Esophagus muscularis mucosa (tissue), 4 donors: ENCODE measurements at regions not wholly inside any gene's neighbourhood (a gene's known extent, or its start where the extent isn't known, plus 50 kb on each side); places are given as distances from the start of the nearest gene placed in this dataset.

Source experiments
- EP300 ChIP-seq: sonication (generic); formaldehyde crosslinking; IDR thresholded peaks from one replicate; pipeline ENCODE4 v1.6.1; 2017; ENCODE audit warnings: antibody characterized with exemption
- POLR2A ChIP-seq: fragments of 450-650 bp; IDR thresholded peaks from one replicate; pipeline ENCODE4 v1.6.1; 2017; ENCODE audit warnings: antibody characterized with exemption, moderate library complexity, mild to moderate bottlenecking, low read depth
- TF ChIP-seq, protein P1 (sequence below), 3 experiments: fragments of 200-600 bp in 2 of 3; fragments of 450-650 bp in 1 of 3; sonication (generic) in 2 of 3; IDR thresholded peaks; one replicate each; pipeline ENCODE4 v1.5.1; 2017 to 2019; ENCODE audit warnings: antibody characterized with exemption in 3 of 3, mild to moderate bottlenecking in 2 of 3, moderate library complexity in 1 of 3

DNA sequence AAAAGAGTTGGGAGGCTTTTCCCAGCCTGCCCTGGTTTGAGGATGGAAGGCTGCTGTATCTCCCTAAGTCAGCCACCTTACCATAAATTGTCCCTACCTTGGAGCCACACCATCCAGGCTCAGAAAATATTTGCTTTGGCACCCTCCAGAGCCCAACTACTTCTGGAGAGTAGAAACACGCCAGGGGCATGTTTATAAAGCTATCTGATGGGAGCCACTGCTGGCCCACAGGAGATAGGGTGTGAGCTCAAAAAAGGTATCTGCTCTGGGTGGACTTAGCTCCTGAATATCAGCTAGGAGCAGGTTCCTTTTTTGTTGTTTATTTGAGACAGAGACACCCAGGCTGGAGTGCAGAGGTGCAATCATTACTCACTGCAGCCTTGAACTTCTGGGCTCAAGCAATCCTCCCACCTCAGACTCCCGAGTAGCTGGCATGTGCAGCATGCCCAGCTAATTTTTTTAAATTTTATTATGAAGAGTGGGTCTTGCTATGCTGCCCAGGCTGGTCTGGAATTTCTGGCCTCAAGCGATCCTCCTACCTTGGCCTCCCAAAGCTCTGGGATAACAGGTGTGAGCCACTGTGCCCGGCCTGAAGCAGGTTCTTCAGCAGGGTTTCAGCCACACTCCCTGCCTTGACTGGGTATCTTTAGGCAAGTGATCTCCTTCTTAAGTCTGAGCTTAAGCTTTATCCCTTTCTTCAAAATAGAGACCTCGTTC lies 147.1 kb downstream of the SALL1 start:
- TF ChIP-seq, protein P1, sequence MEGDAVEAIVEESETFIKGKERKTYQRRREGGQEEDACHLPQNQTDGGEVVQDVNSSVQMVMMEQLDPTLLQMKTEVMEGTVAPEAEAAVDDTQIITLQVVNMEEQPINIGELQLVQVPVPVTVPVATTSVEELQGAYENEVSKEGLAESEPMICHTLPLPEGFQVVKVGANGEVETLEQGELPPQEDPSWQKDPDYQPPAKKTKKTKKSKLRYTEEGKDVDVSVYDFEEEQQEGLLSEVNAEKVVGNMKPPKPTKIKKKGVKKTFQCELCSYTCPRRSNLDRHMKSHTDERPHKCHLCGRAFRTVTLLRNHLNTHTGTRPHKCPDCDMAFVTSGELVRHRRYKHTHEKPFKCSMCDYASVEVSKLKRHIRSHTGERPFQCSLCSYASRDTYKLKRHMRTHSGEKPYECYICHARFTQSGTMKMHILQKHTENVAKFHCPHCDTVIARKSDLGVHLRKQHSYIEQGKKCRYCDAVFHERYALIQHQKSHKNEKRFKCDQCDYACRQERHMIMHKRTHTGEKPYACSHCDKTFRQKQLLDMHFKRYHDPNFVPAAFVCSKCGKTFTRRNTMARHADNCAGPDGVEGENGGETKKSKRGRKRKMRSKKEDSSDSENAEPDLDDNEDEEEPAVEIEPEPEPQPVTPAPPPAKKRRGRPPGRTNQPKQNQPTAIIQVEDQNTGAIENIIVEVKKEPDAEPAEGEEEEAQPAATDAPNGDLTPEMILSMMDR (IDR thresholded peaks at IDR 0.05): no peak
- TF ChIP-seq POLR2A (no peak), EP300 (no peak)
